ENCODE measurements at regions not wholly inside any gene's neighbourhood (a gene's known extent, or its start where the extent isn't known, plus 50 kb on each side); places are given as distances from the start of the nearest gene placed in this dataset.

DNA sequence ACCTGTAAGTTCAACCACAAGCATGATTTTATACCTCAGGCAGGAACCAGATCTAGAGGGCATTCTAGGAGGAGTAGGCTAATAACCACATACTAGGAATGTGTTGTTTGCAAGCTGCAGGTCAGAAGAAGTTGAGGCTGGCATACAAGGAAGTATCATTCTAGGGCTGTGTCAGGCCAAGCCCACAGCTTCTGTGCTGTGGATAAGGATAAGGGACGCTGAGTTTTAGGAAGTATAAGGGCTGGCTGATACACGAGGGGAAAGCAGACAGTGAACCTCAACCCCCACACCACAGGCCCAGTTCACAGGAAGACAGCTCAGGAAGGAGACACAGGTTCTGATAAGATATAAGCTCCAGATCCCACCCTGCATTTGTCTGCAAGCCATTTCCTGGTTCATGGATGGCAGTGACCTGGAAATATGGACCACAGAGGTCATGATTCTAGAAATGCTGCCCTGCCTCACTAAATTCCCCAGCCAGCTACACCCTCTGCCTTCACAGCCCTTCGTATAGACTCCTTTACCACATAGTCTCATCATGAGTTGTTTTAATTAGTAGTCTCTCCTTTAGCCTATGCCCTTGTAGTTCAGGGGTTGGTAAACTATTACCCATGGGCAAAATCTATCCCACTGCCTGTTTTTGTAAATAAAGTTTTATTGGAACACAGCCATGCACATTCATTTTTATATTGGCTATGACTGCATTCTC is 260.7 kb downstream of the OPA1 start:
- TF ChIP-seq, protein P1, sequence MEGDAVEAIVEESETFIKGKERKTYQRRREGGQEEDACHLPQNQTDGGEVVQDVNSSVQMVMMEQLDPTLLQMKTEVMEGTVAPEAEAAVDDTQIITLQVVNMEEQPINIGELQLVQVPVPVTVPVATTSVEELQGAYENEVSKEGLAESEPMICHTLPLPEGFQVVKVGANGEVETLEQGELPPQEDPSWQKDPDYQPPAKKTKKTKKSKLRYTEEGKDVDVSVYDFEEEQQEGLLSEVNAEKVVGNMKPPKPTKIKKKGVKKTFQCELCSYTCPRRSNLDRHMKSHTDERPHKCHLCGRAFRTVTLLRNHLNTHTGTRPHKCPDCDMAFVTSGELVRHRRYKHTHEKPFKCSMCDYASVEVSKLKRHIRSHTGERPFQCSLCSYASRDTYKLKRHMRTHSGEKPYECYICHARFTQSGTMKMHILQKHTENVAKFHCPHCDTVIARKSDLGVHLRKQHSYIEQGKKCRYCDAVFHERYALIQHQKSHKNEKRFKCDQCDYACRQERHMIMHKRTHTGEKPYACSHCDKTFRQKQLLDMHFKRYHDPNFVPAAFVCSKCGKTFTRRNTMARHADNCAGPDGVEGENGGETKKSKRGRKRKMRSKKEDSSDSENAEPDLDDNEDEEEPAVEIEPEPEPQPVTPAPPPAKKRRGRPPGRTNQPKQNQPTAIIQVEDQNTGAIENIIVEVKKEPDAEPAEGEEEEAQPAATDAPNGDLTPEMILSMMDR (IDR thresholded peaks at IDR 0.05; ENCODE audit: poor library complexity, severe bottlenecking) = no peak
- Histone ChIP-seq H3K36me3 (ENCODE audit: low read depth) (no peaks in the 10 kb centered on the region), H3K27ac (ENCODE audit: poor library complexity, severe bottlenecking) (no peak overlapping the region), H3K4me3 (ENCODE audit: severe bottlenecking) (no peak overlapping the region), H3K9me3 (ENCODE audit: severe bottlenecking) (no peaks in the 10 kb centered on the region), H3K27me3 (ENCODE audit: insufficient read depth, poor library complexity, severe bottlenecking) (no peaks in the 10 kb centered on the region), H3K4me1 (ENCODE audit: insufficient read depth, poor library complexity, severe bottlenecking) (peaks cover 13% of the 10 kb centered on the region)
- ATAC-seq (ENCODE audit: low read depth) = no peak
- DNase-seq (ENCODE audit: low spot score) = no peak

DNA sequence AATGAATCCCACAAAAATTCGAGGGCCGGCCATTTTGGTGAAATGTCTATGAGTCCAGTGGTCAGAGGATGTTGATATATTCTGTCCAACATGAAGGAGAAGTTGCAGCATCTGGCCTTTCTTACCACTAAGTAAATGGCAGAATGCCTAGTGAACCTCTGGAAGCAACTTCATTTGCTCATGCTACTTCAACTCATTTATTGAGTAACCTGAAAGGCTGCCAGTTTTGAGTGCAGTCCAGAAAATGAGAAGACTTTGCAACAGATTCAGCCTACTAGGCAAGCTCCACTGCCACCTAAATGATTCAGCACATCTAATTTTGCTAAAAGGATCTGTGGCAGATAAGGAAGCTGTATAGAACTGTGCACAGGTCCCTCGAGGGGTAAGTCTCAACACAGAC is 265.0 kb downstream of the OPA1 start:
- TF ChIP-seq, protein P1 (IDR thresholded peaks at IDR 0.05; ENCODE audit: poor library complexity, severe bottlenecking) = no peak

DNA sequence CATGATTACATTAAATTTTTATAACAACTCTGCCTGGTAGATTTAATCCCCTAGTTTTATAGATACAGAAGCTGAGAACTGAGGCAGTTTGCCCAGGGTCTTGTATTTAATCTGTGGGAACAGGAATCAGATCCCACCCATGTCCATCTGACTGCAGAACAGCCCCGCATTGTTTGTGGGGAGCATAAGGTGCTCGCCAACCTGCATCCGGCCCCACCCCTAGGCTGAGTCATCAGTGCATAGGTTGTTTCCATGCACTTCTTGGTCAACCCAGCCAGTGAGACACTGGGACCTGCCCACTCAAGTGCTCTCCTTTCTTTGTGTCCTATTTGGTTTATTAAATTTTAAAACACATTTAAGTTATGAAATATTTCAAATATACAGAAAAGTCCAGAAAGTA is 266.2 kb downstream of the OPA1 start:
- no peak for DNase-seq (ENCODE audit: low spot score)
- Histone ChIP-seq H3K9me3 (ENCODE audit: severe bottlenecking) (no peaks in the 10 kb centered on the region), H3K27me3 (ENCODE audit: insufficient read depth, poor library complexity, severe bottlenecking) (no peaks in the 10 kb centered on the region), H3K36me3 (ENCODE audit: low read depth) (no peaks in the 10 kb centered on the region), H3K27ac (ENCODE audit: poor library complexity, severe bottlenecking) (no peak overlapping the region), H3K4me1 (ENCODE audit: insufficient read depth, poor library complexity, severe bottlenecking) (no peaks in the 10 kb centered on the region), H3K4me3 (ENCODE audit: severe bottlenecking) (no peak overlapping the region)
- no peak for ATAC-seq (ENCODE audit: low read depth)
- TF ChIP-seq, protein P1 (IDR thresholded peaks at IDR 0.05; ENCODE audit: poor library complexity, severe bottlenecking) = no peak

More for the DNA sequence above, 265.0 kb downstream of the OPA1 start:
- no peaks in the 10 kb centered on the region for H3K4me1 ChIP-seq (ENCODE audit: insufficient read depth, poor library complexity, severe bottlenecking)
- H3K27ac ChIP-seq (ENCODE audit: poor library complexity, severe bottlenecking) = no peak overlapping the region
- no peaks in the 10 kb centered on the region for H3K27me3 ChIP-seq (ENCODE audit: insufficient read depth, poor library complexity, severe bottlenecking)
- no peak for DNase-seq (ENCODE audit: low spot score)
- H3K4me3 ChIP-seq (ENCODE audit: severe bottlenecking) = no peak overlapping the region
- no peaks in the 10 kb centered on the region for H3K9me3 ChIP-seq (ENCODE audit: severe bottlenecking)
- no peak for ATAC-seq (ENCODE audit: low read depth)
- H3K36me3 ChIP-seq (ENCODE audit: low read depth) = no peaks in the 10 kb centered on the region

DNA sequence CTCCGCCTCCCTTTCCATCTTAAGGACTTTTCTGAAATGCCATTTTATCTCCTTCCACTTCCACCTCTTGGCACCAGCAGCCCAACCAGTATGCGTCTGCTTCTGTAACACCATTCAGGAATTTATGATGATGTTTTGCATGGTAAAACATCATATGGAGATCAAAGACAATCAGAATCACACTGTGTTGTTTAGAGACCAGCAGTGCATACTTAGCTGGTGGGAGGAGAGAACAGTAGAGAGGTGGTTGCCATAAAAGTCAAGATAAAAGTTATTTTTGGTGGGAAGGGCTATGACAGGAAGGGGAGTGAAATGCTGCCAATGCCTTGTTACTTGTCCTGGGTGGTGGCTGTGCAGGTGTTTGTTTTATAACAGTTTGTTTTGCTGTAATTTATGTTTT is 268.0 kb downstream of the OPA1 start:
- Histone ChIP-seq H3K27ac (ENCODE audit: poor library complexity, severe bottlenecking) (no peak overlapping the region), H3K27me3 (ENCODE audit: insufficient read depth, poor library complexity, severe bottlenecking) (no peaks in the 10 kb centered on the region), H3K9me3 (ENCODE audit: severe bottlenecking) (no peaks in the 10 kb centered on the region), H3K4me1 (ENCODE audit: insufficient read depth, poor library complexity, severe bottlenecking) (peaks cover 5% of the 10 kb centered on the region), H3K36me3 (ENCODE audit: low read depth) (no peaks in the 10 kb centered on the region), H3K4me3 (ENCODE audit: severe bottlenecking) (no peak overlapping the region)
- DNase-seq (ENCODE audit: low spot score) = no peak
- TF ChIP-seq, protein P1 (IDR thresholded peaks at IDR 0.05; ENCODE audit: poor library complexity, severe bottlenecking) = no peak
- ATAC-seq (ENCODE audit: low read depth) = no peak

DNA sequence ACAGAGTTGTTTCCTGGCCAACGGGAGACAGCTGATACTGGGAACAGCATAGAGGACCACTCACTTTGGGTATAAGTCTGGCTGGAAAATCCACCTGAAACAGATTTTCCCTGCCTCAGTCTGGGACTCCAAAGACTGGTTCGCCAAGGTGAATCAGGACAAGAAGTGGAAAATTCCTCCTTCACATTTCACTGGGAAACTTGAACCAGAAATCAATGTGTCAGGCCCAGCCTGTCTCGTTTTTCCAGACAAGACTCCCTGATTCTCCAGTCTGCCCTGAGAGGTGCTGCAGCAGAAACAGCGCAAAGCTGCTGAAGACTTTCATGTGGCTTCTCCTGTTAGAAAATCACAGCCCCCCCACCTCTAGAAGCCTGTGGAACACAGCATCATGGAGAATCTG is 269.8 kb downstream of the OPA1 start:
- Histone ChIP-seq H3K36me3 (ENCODE audit: low read depth) (no peaks in the 10 kb centered on the region), H3K4me1 (ENCODE audit: insufficient read depth, poor library complexity, severe bottlenecking) (peaks cover 5% of the 10 kb centered on the region), H3K27me3 (ENCODE audit: insufficient read depth, poor library complexity, severe bottlenecking) (no peaks in the 10 kb centered on the region), H3K9me3 (ENCODE audit: severe bottlenecking) (no peaks in the 10 kb centered on the region), H3K4me3 (ENCODE audit: severe bottlenecking) (no peak overlapping the region), H3K27ac (ENCODE audit: poor library complexity, severe bottlenecking) (no peak overlapping the region)
- DNase-seq (ENCODE audit: low spot score) (no peak), ATAC-seq (ENCODE audit: low read depth) (no peak)
- TF ChIP-seq, protein P1 (IDR thresholded peaks at IDR 0.05; ENCODE audit: poor library complexity, severe bottlenecking) = no peak

All from RWPE2 (cell line).